Upper lobe of left lung (tissue), 6 donors: ENCODE measurements at regions not wholly inside any gene's neighbourhood (a gene's known extent, or its start where the extent isn't known, plus 50 kb on each side); places are given as distances from the start of the nearest gene placed in this dataset.

Source experiments
- ATAC-seq, 2 donors: fragments of 200-7000 bp; cut with Tn5 transposase; one replicate each; pipeline ENCODE4 v1.9.1; 2022; ENCODE audit warnings: mild to moderate bottlenecking in 2 of 2, moderate library complexity in 2 of 2; ENCODE audit not compliant: low FRiP score in 2 of 2
- DNase-seq, 2 donors: peaks; one replicate each; pipeline ENCODE4 v3.0.0-alpha.2; 2019 to 2020
- H3K27ac ChIP-seq, 4 donors: fragments of 200-600 bp; sonication (generic); one replicate each; pipeline ENCODE4 v1.5.1; 2016 to 2019
- H3K27me3 ChIP-seq, 4 donors: fragments of 200-600 bp; sonication (generic); one replicate each; pipeline ENCODE4 v1.5.1; 2017 to 2019
- H3K36me3 ChIP-seq, 4 donors: fragments of 200-600 bp; sonication (generic); one replicate each; pipeline ENCODE4 v1.5.1; 2016 to 2019
- H3K4me1 ChIP-seq, 4 donors: fragments of 200-600 bp; sonication (generic); one replicate each; pipeline ENCODE4 v1.5.1; 2018 to 2019
- H3K4me3 ChIP-seq, 4 donors: fragments of 200-600 bp; sonication (generic); one replicate each; pipeline ENCODE4 v1.5.1; 2017 to 2019; ENCODE audit warnings: mild to moderate bottlenecking in 2 of 4, moderate library complexity in 1 of 4
- H3K9me3 ChIP-seq, 4 donors: fragments of 200-600 bp; sonication (generic); one replicate each; pipeline ENCODE4 v1.5.1; 2018 to 2019
- EP300 ChIP-seq, 4 donors: sonication (generic); formaldehyde crosslinking; IDR thresholded peaks; one replicate each; pipeline ENCODE4 v1.5.1; 2017; ENCODE audit warnings: antibody characterized with exemption in 4 of 4, control low read depth in 2 of 4
- POLR2A ChIP-seq, 4 donors: fragments of 450-650 bp; IDR thresholded peaks; one replicate each; pipeline ENCODE4 v1.5.1; 2016 to 2017; ENCODE audit warnings: antibody characterized with exemption in 4 of 4, mild to moderate bottlenecking in 2 of 4
- POLR2AphosphoS5 ChIP-seq, 2 donors: sonication (generic); formaldehyde crosslinking; IDR thresholded peaks; one replicate each; pipeline ENCODE4 v1.5.1; 2017; ENCODE audit warnings: antibody characterized with exemption in 2 of 2
- WGBS, 2 donors: methylation state at CpG; one replicate each; pipeline ENCODE4 v1.1.5; 2017 to 2018; 5-methylcytosine and 5-hydroxymethylcytosine counted together
- TF ChIP-seq, protein P1 (sequence below), 6 experiments: fragments of 450-650 bp in 4 of 6; fragments of 200-600 bp in 2 of 6; sonication (generic) in 2 of 6; IDR thresholded peaks; one replicate each; pipeline ENCODE4 v1.5.1; 2016 to 2019; ENCODE audit warnings: antibody characterized with exemption in 6 of 6
- donor health status: DM: no; HTN: no; CAD: no; lungs with moderate emphysema.
- donor health status: DM: no; HTN: yes; CAD: no; lungs with severe emphysema.

DNA sequence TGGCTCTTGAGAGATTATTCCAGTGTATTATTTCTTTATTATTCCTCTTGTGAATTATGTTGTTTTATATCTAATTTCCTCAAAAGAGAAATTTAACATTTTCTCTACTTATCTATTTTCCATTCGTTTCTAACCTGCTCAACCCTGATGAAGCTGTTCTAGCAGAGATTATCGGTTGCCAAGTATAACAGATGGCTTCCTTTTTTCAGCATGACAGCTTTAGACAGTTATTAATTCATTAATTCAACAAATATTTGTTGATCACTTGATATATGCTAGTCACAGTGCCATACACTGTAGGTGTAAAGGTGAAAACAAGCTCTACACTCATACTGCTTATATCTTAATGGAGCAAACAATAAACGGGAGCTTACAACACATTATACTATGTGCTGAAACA lies 137.9 kb upstream of the UBE2E3 start:
- ATAC-seq (no peak), DNase-seq (no peak)
- Histone ChIP-seq H3K27ac (no peak overlapping the region), H3K4me1 (no peaks in the 10 kb centered on the region), H3K4me3 (no peak overlapping the region), H3K36me3 (no peaks in the 10 kb centered on the region), H3K9me3 (no peaks in the 10 kb centered on the region), H3K27me3 (no peaks in the 10 kb centered on the region)
- TF ChIP-seq, protein P1, sequence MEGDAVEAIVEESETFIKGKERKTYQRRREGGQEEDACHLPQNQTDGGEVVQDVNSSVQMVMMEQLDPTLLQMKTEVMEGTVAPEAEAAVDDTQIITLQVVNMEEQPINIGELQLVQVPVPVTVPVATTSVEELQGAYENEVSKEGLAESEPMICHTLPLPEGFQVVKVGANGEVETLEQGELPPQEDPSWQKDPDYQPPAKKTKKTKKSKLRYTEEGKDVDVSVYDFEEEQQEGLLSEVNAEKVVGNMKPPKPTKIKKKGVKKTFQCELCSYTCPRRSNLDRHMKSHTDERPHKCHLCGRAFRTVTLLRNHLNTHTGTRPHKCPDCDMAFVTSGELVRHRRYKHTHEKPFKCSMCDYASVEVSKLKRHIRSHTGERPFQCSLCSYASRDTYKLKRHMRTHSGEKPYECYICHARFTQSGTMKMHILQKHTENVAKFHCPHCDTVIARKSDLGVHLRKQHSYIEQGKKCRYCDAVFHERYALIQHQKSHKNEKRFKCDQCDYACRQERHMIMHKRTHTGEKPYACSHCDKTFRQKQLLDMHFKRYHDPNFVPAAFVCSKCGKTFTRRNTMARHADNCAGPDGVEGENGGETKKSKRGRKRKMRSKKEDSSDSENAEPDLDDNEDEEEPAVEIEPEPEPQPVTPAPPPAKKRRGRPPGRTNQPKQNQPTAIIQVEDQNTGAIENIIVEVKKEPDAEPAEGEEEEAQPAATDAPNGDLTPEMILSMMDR (IDR thresholded peaks at IDR 0.05), result no peak
- no peak for TF ChIP-seq EP300 (IDR thresholded peaks at IDR 0.05)
- TF ChIP-seq POLR2A (IDR thresholded peaks at IDR 0.05), result no peak
- 49 to 61% methylated on average over 3 of the region's 3 CpGs for WGBS, 2 donors

DNA sequence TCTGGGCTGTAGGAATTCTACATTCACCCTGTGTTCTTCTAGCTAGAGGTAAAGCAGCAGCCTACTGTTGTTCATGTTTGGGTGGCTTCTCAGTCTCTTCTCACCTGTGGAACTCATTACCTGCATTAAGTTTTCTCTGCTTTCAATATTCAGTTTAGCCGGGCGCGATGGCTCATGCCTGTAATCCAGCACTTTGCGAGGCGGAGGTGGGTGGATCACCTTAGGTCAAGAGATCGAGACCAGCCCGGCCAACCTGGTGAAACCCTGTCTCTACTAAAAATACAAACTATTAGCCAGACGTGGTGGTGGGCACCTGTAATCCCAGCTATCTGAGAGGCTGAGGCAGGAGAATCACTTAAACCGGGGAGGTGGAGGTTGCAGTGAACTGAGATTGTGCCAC lies 139.8 kb upstream of the UBE2E3 start:
- 95 to 96% methylated on average over 7 to 9 of the region's 9 CpGs for WGBS, 2 donors
- Histone ChIP-seq H3K27ac (no peak overlapping the region), H3K9me3 (no peaks in the 10 kb centered on the region), H3K27me3 (no peaks in the 10 kb centered on the region), H3K4me3 (no peak overlapping the region), H3K36me3 (no peaks in the 10 kb centered on the region), H3K4me1 (no peaks in the 10 kb centered on the region)
- ATAC-seq (no peak), DNase-seq (no peak)
- TF ChIP-seq, protein P1 (IDR thresholded peaks at IDR 0.05), result no peak
- no peak for TF ChIP-seq POLR2A (IDR thresholded peaks at IDR 0.05)
- no peak for TF ChIP-seq EP300 (IDR thresholded peaks at IDR 0.05)
- TF ChIP-seq POLR2AphosphoS5 (IDR thresholded peaks at IDR 0.05), result no peak

DNA sequence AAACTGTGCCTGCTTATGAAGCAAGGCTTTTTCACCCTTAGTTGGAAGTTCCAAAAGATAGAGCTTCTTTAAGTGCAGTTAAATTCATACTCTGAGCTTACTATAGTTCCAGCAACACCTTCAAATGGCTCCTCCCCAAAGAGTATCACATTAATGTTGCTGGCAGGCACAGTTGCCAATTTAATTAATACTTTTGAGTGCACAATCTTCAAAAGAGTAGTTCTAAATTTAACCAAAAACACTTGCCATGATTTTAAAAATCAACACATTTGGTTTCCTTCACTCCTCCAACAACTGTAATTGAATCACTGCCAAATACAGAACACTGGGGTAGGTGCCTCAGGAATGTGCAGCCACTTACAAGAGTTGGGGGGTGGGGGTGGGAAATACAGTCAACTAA lies 150.6 kb upstream of the UBE2E3 start:
- no peak overlapping the region for H3K27ac ChIP-seq
- H3K4me3 ChIP-seq, result no peak overlapping the region
- no peak for ATAC-seq
- no peak for DNase-seq
- H3K36me3 ChIP-seq, result no peaks in the 10 kb centered on the region
- no peaks in the 10 kb centered on the region for H3K9me3 ChIP-seq
- H3K4me1 ChIP-seq, result no peaks in the 10 kb centered on the region
- no peak for TF ChIP-seq EP300 (IDR thresholded peaks at IDR 0.05)
- no peak for TF ChIP-seq POLR2A (IDR thresholded peaks at IDR 0.05)
- TF ChIP-seq, protein P1 (IDR thresholded peaks at IDR 0.05), result no peak
- no peak for TF ChIP-seq POLR2AphosphoS5 (IDR thresholded peaks at IDR 0.05)
- H3K27me3 ChIP-seq, result no peaks in the 10 kb centered on the region

DNA sequence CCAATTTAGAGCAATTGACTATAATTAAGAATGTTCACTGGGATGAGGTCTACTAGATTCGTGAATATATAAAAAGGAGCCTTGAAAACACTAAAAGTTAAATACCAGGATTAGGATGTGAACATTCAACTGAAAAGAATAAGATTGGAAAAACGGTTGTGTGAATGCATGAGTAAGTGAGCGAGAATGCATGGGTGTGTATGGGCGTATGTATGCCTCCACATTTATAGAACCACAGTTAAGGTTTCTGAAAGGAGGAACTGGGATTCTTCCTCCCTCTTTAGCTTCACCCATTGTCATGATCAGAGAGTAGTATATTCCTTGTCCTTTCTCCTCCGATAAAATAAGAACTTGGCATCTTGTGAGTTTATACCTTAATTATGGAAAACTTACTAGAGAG lies 151.1 kb upstream of the UBE2E3 start:
- no peak overlapping the region for H3K27ac ChIP-seq
- H3K9me3 ChIP-seq, result no peaks in the 10 kb centered on the region
- TF ChIP-seq, protein P1 (IDR thresholded peaks at IDR 0.05), result no peak
- TF ChIP-seq POLR2A (IDR thresholded peaks at IDR 0.05), result no peak
- TF ChIP-seq POLR2AphosphoS5 (IDR thresholded peaks at IDR 0.05), result no peak
- no peak for TF ChIP-seq EP300 (IDR thresholded peaks at IDR 0.05)
- WGBS, 2 donors, result 91% methylated on average over 5 of the region's 5 CpGs
- H3K4me3 ChIP-seq, result no peak overlapping the region
- DNase-seq (no peak), ATAC-seq (no peak)
- no peaks in the 10 kb centered on the region for H3K27me3 ChIP-seq
- no peaks in the 10 kb centered on the region for H3K4me1 ChIP-seq
- H3K36me3 ChIP-seq, result no peaks in the 10 kb centered on the region

DNA sequence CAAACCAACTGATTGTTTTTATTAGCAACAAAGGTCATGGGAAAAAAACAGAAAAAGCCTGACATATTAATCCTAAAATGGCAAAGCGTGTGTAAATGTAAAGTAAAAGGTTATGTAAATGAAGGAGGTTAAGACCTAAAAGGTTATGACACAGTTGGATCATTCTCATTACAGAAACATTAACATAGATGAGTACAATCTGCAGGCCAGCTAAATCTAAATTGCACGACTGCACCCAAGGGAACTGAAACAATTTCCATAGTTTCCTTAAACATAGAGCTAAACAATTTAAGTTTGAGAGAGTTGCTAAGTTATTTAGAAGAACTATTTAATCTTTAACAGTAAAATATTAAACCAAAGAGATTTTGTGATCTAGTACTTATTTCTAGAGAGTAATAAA lies 151.6 kb upstream of the UBE2E3 start:
- no peaks in the 10 kb centered on the region for H3K27me3 ChIP-seq
- WGBS, 2 donors, result 87 to 89% methylated on average over 2 of the region's 2 CpGs
- DNase-seq (no peak), ATAC-seq (no peak)
- H3K36me3 ChIP-seq, result no peaks in the 10 kb centered on the region
- H3K4me1 ChIP-seq, result no peaks in the 10 kb centered on the region
- H3K9me3 ChIP-seq, result no peaks in the 10 kb centered on the region
- H3K27ac ChIP-seq, result no peak overlapping the region
- no peak overlapping the region for H3K4me3 ChIP-seq
- TF ChIP-seq POLR2A (IDR thresholded peaks at IDR 0.05) (no peak), POLR2AphosphoS5 (IDR thresholded peaks at IDR 0.05) (no peak), EP300 (IDR thresholded peaks at IDR 0.05) (no peak)
- TF ChIP-seq, protein P1 (IDR thresholded peaks at IDR 0.05), result no peak
